ENCODE measurements at regions not wholly inside any gene's neighbourhood (a gene's known extent, or its start where the extent isn't known, plus 50 kb on each side); places are given as distances from the start of the nearest gene placed in this dataset.

DNA sequence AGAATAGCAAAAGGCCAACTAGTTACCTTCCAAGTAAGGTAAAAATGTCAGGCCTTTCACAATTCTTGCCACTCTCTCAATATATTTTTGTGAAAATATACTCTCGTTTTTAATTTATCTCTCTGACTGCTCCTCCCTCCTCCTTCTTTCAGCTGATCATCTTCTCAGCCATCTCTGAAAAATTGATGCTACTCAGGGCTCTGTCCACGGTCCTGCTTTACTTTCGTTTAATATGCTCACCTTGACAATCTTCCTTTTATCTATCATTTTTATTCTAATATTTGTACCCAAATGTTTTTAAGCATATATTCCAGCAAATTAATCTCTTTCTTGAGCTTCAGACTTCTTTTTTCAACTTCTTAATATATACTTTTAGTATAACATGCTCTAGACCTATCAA, 1362.1 kb downstream of the ROBO1 start:
- TF ChIP-seq, protein P1, sequence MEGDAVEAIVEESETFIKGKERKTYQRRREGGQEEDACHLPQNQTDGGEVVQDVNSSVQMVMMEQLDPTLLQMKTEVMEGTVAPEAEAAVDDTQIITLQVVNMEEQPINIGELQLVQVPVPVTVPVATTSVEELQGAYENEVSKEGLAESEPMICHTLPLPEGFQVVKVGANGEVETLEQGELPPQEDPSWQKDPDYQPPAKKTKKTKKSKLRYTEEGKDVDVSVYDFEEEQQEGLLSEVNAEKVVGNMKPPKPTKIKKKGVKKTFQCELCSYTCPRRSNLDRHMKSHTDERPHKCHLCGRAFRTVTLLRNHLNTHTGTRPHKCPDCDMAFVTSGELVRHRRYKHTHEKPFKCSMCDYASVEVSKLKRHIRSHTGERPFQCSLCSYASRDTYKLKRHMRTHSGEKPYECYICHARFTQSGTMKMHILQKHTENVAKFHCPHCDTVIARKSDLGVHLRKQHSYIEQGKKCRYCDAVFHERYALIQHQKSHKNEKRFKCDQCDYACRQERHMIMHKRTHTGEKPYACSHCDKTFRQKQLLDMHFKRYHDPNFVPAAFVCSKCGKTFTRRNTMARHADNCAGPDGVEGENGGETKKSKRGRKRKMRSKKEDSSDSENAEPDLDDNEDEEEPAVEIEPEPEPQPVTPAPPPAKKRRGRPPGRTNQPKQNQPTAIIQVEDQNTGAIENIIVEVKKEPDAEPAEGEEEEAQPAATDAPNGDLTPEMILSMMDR (IDR thresholded peaks at IDR 0.05; ENCODE audit: low read depth, low read length) = no peak
- DNase-seq (ENCODE audit: extremely low read depth, low read depth) = no peak

GRCh38 chr3:78406396-78406795, 1361.4 kb downstream of the ROBO1 start:
- TF ChIP-seq, protein P1 (IDR thresholded peaks at IDR 0.05; ENCODE audit: low read depth, low read length) = no peak
- DNase-seq (ENCODE audit: extremely low read depth, low read depth) = no peak

DNA sequence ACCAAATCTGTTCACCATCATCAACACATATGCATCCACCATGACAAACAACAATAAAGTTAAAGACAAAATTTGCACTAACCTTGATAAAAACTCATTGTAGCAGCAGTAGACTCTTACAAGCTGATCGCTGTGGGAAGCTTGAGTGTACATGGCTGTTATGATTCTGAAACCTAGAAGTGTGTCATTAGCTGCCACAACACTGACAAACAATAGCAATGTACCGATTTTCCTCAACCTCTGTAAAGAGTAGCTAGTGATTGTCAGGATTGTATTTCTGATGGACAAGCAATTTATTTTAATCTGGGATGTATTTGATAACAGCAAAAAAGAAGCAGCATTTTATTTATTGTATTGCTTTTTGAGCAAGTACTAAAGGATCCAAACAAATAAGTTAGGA, 1357.7 kb downstream of the ROBO1 start:
- DNase-seq (ENCODE audit: extremely low read depth, low read depth) = no peak
- TF ChIP-seq, protein P1 (IDR thresholded peaks at IDR 0.05; ENCODE audit: low read depth, low read length) = no peak

- TF ChIP-seq, protein P1 (IDR thresholded peaks at IDR 0.05; ENCODE audit: low read depth, low read length) = no peak
- no peak for DNase-seq (ENCODE audit: extremely low read depth, low read depth)
Measured at GRCh38 chr3:78414261-78414660, 1353.5 kb downstream of the ROBO1 start.

DNA sequence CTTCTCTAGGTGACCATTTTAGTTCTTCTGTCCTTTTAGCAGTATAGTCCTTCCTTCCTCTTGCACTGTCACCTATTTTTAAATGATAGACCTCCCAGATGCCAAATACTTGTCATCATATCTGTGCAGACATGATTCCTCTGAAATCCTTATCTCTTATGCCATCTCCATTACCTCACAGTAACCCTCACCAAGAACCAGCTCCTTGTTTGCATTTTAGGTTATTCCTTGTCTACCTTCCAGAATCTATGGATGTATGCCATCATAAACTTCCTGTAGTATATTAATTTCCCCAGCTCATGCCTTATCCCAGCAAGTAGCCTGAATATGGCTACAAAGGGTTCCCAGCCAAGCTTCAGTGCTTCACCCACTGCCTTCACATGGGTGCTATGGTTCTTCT, 1347.2 kb downstream of the ROBO1 start:
- TF ChIP-seq, protein P1 (IDR thresholded peaks at IDR 0.05; ENCODE audit: low read depth, low read length) = no peak
- DNase-seq (ENCODE audit: extremely low read depth, low read depth) = no peak

- TF ChIP-seq, protein P1 (IDR thresholded peaks at IDR 0.05; ENCODE audit: low read depth, low read length) = no peak
- DNase-seq (ENCODE audit: extremely low read depth, low read depth) = no peak
Measured at GRCh38 chr3:78421247-78421966, 1346.4 kb downstream of the ROBO1 start.

DNA sequence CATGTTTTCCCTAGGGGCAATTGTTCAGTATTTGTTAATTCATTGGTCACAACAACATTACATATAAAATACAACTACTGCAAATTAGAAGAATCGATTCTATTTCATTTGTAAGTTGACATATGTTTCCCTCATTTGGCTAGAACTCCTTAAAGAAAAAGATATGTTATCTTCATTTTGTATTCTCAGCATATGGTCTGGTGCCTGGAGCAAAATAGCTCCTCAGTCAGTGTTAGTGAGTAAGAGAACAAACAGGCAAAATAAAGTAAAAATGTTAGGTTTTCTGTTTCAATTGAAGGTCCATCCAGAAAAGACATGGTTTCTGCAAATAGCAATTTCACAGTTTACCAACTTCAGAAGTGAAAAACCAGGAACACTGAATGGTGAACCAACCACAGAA, 1343.1 kb downstream of the ROBO1 start:
- no peak for DNase-seq (ENCODE audit: extremely low read depth, low read depth)
- TF ChIP-seq, protein P1 (IDR thresholded peaks at IDR 0.05; ENCODE audit: low read depth, low read length) = no peak
